Dermis microvascular lymphatic vessel endothelial cell (primary cell): ENCODE measurements at regions not wholly inside any gene's neighbourhood (a gene's known extent, or its start where the extent isn't known, plus 50 kb on each side); places are given as distances from the start of the nearest gene placed in this dataset.

Source experiments
- DNase-seq, 2 donors: peaks; one replicate each; pipeline versions ENCODE4 v3.0.0 to v3.0.0-alpha.2; 2010; ENCODE audit warnings: low read depth in 2 of 2

DNA sequence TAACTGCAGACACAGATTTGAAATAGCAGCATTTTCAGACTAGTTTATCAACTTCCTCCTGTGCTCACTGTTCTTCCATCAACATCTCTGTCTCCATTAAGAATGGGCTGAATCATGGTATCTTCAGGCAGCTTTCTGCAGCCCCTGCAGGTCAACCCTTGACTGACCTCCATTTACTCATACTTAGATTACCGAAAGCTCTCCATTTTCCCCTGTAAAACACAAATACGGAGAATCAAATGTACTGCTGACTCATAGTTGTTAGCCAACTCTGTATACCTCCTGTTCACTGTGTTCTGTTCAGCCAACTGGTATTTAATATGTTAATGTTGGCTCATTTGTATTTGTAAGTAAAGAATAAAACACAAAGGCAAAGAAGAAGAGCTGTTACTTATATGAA is 364.0 kb downstream of the CASP12 start:
- peak in 1 of 2 donors; percentile 33 for DNase-seq

DNA sequence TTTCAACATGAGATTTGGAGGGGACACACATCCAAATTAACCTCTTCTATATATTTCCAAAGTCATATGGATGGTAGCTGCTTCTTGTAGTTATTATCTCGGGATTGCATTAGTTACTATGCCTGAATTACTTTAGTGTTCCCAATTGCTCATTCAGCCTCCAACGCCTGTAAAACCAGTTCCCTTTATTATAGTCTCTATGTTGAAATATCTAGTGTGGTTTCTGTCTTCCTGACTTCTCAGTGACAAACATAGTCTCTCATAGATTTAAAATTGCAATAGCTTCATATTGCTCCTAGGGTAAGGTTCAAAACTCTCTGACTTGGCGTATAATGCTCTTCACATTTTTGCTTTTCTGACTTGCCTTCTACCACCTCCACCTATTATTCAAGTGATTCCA is 366.4 kb downstream of the CASP12 start:
- DNase-seq: no peak

GRCh38 chr11:104531075-104531474 is 367.1 kb upstream of the PDGFD start:
- DNase-seq: peak; percentile 5 to 32

DNA sequence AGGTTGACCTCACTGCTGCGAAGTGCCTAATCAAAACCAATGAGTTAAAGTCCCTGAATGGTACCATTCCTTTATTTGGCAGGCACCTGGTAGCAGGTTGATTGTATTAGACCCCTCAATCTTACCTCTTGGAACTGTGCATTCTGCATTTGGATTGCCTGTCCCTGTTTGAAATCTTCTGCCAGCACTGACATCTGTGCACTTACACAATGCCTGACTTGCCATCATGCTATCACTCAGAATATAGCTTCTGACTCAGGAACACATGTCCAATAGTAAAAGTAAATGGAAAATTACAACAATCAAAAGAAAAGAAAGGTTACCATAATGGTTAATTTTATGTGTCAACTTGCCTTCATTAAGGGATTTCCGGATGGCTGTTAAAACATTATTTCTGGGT is 366.0 kb upstream of the PDGFD start:
- no peak for DNase-seq

DNA sequence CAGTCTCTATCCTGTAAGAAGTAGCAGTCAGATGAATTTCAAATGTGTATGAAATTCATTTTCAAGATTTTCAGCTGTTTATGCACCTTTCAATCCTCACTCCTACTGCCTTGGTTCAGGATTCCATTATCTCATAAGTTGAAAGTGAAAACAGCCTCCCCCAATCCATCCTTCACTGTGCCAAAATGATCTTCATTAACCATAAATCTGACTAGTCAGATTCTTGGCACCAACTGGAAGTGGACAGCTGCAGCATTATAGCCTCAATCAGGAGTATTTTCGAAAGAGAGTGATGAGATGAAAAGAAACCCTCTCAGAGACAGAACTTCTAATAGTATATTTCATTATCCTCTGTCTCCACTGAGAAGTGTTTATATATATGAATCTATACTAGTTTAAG is 365.3 kb upstream of the PDGFD start:
- DNase-seq: peak; percentile 15 to 17

GRCh38 chr11:104526006-104526405 is 362.1 kb upstream of the PDGFD start:
- DNase-seq: peak in 1 of 2 donors; percentile 7

- DNase-seq: no peak
Measured at GRCh38 chr11:104525416-104525815, 361.5 kb upstream of the PDGFD start.

GRCh38 chr11:104524254-104524653 is 360.3 kb upstream of the PDGFD start:
- DNase-seq: no peak

GRCh38 chr11:104523611-104524010 is 359.7 kb upstream of the PDGFD start:
- DNase-seq: no peak

GRCh38 chr11:104522650-104523049 is 358.7 kb upstream of the PDGFD start:
- DNase-seq: no peak

DNA sequence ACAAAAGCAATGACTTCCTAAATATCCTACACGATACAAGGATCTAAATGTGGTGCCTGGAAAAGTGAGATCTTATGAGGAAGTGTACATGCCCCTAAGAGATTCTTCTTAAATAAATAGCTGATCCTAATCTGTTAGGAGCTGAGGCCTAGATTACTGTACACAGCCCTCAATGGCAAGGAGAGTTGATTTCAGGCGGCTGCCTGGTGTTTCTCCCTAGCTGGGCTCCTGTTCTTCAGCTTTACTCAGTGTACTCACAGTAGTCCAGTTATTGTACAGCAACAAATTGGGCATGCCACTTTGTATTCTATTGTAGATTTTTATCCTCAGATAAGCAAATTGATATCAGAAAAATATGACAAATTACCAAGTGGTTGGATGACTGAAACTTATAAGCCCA is 358.2 kb upstream of the PDGFD start:
- DNase-seq: no peak

DNA sequence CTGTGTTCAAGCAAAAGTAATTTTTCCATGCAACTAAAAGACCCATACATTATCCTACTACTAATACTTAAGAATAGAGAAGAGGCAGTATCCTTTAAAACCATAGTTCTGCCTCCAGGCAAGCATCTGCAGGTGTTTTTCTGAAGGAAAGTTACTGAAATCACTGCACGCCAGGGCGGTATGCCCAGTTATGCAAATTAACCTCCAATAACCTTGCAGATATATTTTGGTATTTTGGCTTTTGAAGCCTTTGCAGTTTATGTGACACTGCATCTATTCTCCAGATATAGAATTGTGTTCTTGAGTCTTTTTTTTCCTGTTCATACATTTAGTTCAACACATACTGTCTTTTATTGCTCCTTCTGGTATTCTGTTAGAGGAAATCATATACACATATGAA is 346.2 kb upstream of the PDGFD start:
- no peak for DNase-seq

DNA sequence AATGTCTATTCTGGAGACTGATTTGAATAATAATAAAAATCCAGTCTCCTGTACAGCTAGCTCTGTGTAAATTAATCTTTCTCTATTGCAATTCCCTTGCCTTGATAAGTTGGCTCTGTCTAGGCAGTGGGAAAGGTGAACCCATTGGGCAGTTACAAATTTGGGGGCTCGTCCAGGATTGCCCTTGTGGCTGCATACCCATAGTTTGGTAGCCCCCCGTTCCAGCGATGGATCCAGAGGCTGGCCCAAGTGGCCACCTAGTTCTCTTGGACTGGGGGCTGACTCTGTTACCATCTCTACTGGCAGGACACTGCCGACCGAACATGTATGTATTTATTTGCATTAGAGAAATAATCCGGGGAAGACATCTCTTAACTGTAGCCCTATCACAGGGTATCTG is 326.2 kb upstream of the PDGFD start:
- DNase-seq: no peak

DNA sequence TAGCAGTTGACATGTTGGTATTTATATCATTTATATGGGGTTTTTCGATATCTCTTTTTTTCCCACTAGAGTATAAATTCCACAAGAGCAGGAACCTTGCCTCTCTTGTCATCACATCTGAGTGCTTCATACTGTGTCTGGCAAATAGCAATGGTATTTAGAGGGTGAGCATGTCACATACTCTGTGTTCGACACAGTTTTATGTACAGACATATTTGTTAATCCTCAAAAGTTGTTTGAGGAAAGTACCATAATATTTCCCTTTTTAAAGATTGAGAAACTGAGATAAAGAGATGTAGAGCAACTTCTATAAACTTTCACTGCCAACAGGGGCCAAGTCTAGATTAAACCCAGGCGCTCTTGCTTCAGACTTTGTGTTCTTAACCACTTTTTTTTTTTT is 324.6 kb upstream of the PDGFD start:
- DNase-seq: no peak

DNA sequence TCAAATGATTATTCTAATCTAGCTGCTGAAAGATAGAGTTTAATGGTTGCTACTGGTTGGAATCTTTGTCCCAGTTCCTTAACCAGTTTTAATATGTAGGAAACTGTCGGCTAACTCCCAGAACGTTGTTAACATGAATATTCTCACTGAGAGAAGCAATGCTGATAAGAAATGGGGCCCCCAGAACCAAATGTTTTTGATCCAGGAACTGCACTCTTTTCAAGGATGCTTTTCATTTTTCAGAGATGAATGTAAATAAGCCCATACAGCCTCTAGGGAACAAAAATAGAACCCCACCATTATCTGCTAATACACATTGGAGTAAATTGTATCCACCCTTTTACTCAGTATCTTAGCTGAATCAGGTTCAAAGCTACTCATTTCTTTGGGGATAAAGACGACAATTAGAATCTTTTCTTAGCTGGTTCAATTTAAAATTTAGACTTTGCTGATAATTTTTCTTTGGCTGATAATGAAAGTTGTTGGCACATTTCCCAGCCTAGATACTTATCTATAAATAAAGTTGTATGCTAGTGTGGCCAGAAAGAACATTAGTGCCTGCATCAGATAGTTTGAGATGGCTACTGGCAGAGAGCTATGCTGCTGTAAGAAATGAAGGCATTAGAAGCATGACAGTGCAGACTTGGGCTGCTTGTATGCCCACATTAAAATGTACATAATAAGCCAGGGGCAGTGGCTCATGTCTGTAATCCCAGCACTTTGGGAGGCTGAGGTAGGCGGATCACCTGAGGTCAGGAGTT is 323.3 kb upstream of the PDGFD start:
- no peak for DNase-seq

DNA sequence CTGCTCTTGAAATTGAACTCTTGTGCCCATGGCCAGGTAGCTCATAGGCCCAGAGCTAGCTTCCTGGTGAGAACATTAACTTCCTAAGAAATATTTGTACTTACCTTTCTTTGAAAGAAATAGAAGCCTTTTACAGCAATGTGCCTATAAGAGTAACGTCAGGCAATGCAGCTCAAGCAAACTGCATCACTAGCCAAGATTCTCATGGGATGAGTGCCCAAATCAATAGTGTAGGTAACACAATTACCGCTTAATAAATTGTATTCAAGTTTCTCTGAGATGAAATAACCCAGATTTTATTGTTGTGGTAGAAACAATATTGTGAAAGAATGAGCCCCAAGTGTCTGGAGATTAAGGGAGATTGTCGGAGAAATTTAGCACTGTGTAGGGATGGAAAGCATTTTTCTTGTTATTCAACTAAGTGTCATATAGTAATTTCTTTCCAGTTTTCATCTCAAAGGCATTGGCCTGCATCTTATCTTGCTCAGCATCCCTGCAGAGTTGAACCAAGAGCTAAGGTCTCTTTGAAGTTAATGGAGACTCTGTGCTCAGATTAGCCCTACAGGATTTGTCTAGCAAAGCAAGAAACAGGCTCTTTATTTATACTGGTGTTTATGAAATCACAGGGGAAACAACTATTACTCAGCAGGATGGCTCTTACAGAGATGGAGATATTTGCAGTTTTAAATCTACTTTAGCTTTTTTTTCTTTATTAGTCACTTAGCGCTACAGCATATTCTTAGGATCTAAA is 321.0 kb upstream of the PDGFD start:
- no peak for DNase-seq

- no peak for DNase-seq
Measured at GRCh38 chr11:104476898-104477297, 313.0 kb upstream of the PDGFD start.

DNA sequence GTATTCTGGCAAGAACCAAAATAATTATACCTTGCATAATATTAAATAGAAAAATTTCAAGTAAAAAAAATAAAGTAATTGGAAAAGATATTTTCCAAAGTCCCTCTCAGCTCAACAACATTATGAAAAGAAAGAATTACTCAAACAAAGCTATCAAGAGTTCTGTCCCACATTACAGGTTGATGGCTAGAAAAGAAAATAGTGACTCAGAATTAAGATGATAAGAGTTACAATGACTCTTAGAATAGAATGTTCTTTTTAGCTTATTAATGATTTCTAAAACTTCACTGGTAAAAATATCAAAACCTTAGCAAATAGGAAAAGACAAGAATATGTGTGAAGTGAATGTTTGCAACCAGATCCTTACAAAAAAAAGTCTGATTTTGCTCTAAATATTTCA is 312.5 kb upstream of the PDGFD start:
- no peak for DNase-seq

DNA sequence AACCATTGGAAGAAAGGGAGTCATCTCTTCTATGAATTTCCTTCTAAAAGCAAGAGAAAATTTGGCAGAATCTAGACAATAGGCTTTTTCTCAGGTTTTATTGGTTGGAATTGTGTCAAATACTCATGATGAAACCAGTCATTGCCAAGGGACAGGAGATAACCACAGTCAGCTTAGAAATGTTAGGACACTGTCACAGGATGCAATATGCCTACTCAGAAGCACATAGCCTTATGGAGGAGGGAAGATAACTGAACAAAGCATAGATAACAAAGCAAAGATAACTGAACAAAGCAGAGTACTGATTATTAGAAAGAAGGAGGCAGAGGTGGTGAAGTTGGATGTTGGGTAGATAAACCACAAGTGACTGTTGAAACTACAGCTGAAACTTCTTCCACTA is 303.5 kb upstream of the PDGFD start:
- no peak for DNase-seq

DNA sequence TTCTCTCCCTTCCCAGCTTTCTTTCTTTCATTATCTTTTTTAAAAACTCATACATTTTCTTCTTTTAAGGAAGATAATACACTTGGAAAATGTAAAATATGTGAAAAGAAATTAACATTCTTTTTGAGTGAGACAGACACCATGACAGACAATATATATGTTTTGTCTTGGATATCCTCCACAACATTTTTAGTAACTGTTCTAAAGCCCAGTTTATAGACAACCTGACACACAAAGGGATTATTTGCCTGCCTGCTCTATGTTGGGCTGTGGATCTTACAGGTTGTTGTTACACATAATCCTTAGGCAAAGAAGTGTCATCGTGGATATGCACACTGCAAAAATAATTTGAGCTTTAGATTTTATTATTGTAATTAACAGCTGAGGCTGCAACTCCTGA is 301.4 kb upstream of the PDGFD start:
- DNase-seq: no peak

GRCh38 chr11:104464691-104465090 is 300.7 kb upstream of the PDGFD start:
- DNase-seq: no peak

- no peak for DNase-seq
Measured at GRCh38 chr11:104462341-104462740, 298.4 kb upstream of the PDGFD start.

DNA sequence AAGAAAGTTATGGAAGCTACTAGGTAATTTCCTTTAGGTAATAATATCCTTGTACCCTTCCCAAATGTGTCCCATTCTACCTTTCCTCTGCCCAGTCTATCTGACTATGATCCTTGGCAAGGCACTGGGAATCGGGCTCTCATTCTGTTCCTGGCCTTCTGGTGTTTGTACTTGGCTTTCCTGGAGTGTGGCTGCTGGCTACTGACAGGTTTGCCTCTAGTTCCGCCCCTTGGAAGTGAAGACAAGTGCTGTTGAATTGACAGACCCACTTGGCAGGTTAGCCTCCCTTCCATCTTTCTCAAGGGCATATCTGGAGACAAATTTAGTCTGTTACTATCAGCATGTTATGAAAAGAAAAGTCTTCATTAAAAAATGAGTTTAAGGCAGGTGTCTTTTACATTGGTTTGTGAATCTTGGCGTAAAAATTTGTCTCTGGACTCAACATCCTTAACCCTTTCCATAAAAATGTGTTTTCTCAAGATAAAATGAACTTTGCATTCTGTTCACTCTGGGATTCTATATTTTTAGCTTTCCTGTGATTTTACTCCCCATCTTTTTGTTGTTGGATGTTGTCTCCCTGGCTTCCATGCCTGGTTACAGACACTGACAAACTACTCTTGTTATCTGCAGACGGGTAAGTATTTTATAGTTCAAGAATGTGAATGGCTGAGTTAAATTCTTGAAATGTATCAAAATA is 287.4 kb upstream of the PDGFD start:
- DNase-seq: no peak
